ENCODE measurements at regions not wholly inside any gene's neighbourhood (a gene's known extent, or its start where the extent isn't known, plus 50 kb on each side); places are given as distances from the start of the nearest gene placed in this dataset.

DNA sequence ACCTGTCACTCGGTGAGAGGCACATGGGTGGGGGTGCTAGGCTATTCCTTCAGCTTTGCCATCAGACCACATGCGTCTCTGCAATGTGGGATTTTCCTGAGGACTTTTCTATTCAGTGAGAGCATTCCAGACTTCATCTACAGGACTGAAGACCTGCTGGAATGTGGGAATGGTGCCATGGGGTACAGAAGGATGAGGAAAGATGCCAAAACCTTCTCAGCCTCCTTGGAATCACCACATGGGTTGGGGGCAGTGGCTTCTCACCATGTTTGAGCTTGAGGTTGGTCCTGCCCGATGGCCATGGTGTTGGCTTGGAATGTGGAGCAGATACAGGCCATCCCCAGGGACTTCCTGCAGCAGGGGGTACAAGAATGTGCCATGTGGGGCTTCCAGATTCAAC, 80.9 kb upstream of the KLF13 start:
- no peak for DNase-seq

DNA sequence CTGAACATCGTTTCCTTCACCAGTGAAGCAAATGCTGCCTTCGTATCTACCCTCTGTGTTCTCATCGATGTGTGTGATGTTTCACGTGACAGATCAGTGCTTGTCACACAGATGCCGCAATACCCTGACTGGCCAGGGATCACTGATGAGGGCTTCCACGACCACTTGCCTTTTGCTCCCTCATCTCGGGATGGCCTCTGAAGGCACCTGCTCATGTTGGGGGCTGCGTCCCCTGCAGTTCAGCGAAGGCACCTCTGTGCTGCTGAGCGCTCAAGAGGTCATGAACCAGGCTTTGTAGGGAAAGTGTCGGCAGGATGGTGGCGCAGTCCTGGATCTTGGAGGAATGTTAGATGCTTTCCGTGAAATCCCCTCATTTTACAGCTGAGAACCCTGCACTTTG, 79.2 kb upstream of the KLF13 start:
- DNase-seq = no peak

DNA sequence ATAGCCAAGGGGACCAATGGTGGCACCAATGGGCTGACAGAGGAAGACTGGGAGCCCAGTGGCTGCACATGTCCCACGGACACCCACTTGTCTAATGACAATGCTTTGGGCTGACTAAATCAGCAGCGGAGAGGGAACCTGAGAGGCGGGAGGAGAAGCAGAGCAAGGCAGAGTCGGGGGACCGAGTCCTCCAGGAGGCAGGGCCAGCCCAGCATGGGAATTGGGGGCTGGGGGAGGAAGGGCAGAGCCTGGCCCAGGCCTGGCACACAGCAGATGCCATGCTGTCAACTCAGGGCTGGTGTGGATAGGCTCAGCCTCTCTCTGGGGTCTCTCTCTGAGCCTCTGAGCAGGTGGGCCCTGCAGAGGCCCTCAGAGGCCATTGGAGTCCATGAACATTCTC, 78.4 kb upstream of the KLF13 start:
- DNase-seq = no peak

DNA sequence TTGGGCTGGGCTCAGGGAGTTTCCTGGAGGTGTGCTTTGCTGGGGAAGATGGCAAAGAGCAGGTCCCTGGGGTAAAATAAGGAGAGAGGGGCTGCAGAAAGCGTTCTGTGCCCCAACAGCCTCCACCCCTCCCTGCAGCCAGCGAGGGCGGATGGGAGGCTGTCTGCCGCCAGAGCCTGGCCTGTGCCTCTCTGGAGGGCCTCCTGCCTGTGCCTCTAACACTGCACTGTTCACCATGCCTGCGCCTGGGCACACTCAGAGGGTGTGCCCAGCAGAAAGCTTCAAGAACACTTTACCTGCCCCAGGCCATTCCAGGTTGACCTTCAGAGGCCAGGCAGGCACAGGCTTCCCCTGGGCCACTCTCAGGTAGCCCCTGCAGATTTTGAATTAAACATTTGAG, 77.7 kb upstream of the KLF13 start:
- DNase-seq = no peak

DNA sequence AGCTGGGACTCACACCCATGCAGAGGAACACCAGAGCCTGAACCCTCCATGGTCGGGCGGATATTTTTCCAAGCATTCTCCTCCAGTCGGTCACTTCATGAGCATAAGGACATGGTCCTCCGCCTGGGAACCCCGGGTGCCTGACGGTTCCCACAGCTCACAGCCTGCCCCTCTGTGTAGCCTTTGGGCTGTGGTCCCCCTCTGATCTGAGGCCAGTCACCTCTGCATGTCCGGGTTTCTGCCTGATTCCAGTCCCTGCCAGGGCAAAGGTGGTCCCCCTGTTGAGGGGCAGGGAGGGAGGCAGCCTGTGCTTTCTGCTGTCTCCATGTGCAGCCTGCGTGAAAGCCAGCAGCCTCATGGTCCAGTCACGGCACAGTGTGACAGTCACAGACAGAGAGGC, 76.6 kb upstream of the KLF13 start:
- DNase-seq = no peak

DNA sequence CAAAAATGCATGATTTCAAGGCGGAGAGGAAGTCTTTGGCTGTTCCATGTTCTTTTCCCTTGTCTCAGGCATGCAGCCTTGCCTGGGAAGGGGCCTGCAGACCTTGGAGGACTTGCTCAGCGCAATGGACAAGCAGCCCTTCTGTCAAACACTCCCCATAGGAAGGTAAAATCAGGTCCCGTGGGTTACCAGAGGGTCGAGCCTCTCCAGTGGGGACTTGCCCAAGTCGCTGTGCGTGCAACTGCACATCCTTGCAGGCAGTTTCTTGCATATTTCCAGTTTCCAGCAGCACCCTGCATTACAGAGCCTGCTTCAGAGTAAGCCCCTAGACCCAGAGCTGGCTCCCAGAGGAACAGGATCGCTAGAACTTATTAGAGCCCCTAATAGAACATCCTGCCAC, 75.5 kb upstream of the KLF13 start:
- DNase-seq = no peak

DNA sequence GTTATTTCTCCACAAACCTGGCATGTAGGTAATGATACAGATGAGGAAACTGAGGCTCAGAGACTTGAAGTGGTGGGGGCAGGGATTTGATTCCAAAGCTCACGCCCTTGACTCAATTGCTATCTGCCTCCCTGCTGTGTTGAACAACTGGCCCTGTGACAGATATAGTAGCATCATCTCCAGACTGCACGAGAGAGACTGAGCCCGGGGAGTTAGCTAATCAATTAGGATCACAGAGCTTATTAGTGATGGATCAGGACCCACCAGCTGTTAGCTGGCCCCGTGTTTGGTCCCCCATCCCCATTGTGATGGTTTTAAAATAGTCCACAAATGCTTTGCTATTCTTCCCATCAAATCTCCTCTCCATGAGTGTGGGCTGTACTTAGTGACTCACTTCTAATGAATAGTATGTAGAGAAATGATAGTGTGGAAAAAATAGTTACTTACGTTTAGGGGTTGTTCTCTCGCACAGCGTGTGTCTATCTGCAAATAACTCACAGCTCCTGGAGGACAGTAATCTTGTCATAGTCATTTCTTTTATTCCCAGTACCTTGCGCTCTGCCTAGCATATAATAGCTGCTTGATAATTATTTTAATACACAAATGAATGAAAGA, 74.4 kb upstream of the KLF13 start:
- no peak for DNase-seq

DNA sequence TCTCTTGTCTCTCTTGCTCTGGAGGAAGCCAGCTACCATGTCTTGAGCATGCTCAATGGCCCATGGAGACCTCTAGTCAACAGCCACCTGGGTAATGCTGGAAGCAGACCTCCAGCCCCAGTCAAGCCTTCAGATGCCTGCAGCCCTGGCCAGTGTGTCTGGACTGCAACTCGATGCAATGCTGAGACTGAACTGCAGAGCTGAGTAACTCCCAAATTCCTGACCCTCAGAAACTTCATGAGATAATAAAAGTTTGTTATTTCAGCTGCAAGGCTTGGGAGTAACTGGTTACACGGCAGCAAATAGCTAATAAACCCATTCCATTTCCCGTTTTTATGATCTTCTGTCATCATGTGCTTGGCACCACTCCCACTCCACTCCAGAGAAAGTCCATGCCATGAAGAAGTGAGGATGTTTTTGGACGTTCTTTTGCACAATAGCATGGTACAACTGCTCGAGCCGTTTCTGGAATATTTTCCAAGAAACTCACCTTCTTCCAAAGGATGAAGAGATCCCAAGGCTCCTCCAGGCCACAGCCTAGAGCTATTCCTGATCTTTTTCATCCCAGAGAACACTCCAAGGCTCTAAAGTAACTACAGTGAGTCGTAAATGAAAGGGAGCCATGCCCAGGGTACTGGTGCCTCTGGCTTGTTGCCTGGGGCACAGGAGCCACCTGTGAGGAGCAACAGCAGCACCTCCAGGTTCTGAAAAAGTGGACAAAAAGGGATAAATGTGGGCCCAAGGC, 72.0 kb upstream of the KLF13 start:
- peak; percentile 58 to 79 (median 60) for DNase-seq

DNA sequence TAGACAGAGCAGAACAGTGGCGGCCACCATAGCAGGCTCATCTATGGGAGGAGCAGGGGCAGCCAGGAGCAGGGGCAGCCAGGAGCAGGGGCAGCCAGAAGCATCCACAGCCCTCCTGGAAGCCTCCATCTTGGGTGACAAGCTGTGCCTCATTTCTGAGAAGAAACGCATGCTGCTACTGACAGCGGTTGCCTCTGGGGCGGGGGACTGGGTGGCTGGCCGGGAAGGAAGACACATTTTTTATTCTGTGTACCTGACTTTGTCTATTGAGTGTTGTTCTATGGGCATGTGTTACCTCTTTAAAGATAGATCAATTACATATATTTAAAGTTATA, 71.5 kb upstream of the KLF13 start:
- DNase-seq = no peak

DNA sequence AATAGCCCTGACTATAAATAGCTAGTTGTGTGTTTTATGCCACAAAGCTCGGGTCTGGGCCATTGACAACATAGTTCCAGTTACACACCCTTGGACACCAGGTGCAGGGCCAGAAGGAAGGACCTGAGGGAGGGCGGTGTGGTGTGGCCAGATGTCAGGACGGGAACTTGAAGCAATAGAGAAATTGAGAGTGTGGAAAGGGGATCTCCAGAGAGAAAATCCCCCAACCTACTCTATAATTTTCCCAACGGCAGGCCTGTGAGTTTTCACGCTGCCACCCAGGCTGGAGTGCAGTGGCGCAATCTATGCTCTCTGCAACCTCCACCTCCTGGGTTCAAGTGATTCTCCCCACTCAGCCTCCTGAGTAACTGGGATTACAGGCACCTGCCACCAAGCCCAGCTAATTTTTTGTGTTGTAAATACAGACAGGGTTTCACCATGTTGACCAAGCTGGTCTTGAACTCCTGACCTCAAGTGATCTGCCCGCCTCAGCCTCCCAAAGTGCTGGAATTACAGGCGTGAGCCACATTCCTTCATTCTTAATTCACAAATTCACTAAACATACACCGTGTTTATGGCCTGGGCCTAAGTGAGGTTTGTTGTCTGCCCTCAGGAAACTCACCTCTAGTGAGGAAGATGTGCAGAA, 70.8 kb upstream of the KLF13 start:
- peak; percentile 86 to 92 (median 90) for DNase-seq

DNA sequence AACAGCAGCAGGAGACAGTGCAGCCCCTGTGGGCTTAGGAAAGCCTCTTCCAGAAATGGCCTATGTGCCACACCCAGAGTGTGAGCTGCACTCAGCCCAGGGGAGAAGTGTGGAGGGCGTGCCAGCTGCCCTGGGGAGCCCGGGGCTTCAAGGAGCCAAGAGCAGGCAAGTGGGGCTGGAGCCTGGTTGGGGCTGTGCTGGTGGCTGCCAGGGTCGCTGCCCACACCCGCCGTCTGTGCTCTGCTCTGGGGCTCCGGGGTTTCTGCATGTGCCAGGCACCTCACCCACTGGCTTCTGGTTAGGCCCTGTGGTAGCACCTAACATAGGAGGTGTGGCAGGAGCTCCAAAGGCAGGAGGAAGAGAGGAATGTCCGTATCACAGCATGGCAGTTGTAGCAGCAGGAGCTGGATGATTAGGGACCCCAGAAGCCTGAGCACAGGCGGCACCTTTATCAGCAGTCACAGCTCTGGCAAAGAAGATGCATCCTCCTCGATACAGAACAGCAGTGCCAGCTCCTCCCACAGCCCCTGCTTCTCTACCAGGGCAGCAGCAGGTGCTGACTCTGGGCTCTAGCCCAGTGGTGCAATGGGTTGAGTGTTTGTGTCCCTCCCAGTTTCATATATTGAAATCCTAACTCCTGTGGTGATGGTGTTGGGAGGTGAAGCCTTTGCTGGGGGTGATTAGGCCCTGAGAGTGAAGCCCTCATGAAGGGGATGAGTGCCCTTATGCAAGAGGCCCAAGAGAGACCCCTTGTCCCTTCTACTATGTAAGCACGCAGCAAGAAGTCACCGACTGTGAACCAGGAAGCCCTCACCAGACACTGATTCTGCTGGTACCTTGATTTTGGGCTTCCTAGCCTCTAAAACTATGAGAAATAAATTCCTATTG, 70.0 kb upstream of the KLF13 start:
- no peak for DNase-seq

DNA sequence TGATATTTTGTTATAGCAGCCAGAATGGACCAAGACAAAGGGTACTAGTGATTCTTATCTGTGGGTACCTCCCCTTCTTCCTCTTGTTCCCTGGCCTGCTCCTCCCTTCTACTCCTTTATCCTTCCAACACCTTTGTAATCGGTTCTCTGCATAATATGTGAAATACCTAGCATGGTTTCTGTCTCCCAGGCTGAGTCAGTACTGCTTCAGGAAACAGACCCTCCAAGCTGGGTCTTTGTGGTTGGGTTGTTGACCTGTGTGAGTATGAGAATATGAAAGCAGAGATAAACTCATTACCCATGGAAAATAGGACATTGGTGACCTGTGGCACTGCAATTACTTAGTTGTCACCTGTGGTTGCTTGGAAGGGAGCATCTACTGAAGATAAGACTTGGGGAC, 69.3 kb upstream of the KLF13 start:
- no peak for DNase-seq

DNA sequence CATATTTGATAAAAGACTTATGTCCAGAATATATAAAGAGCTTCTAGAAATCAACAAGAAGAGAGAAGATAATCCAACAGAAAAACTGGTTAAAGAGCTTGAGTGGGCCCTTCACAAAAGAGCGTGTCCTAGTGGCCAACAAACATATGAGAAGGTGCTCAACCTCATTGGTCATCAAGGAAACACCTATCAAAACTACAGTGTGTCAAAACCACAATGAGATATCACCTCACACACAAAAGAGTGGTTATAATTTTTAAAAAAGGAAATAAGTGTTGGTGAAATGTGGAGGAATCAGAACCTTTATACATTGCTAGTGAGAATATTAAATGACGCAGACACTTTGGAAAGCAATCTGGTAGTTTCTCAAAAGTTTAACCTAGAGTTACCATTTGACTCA, 68.4 kb upstream of the KLF13 start:
- no peak for DNase-seq

DNA sequence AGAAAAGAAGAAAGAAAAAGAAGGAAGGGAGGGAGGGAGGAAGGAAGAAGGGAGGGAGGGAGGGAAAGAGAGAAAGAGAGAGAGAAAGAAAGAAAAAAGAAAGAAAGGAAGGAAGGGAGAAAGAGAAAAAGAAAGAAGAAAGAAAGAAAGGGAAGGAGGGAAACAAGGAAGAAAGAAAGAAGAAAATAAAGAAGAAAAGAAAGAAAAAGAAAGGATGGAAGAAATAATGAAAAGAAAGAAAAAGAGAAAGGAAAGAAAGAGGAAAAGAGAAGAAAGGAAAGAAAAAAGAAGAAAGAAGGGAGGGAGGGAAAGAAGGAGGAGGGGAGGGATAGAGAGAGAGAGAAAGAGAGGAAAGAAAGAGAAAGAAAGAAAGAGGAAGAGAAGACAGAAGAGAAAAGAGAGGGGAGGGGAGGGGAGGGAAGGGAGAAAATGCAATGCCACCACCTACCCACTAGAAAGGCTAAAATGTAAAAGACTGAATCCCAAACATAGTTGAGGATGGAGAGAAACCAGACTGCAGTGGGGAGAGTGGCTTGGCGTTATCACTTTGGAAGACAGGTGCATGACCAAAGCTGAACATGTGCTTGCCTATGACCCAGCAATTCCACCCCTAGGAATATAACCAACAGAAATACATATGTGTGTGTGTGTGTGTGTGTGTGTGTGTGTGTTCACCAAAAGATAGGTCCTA, 66.9 kb upstream of the KLF13 start:
- DNase-seq = no peak

DNA sequence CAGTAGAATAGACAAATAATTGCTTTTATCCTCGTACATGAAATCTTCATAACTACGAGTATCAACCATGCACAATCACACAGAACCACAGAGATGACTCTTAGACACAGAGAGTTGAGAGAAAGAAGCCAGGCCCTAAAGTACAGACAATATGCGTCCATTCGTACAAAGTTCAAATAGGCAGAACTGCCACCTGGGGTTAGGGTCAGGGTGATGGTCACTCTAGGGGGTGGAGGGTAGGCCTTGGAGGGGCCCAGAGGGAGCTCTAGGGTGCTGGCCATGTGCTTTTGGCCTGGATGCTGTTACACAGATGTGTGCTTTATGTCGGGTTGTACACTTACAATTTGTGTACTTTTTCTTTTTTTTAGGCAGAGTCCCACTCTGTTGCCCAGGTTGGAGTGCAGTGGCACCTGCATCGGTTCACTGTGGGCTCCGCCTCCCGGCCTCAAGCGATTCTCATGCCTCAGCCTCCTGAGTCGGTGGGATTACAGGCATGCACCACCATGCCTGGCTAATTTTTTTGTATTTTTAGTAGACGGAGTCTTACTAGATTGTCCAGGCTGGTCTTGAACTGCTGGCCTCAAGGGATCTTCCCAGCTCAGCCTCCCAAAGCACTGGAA, 65.9 kb upstream of the KLF13 start:
- DNase-seq = no peak

DNA sequence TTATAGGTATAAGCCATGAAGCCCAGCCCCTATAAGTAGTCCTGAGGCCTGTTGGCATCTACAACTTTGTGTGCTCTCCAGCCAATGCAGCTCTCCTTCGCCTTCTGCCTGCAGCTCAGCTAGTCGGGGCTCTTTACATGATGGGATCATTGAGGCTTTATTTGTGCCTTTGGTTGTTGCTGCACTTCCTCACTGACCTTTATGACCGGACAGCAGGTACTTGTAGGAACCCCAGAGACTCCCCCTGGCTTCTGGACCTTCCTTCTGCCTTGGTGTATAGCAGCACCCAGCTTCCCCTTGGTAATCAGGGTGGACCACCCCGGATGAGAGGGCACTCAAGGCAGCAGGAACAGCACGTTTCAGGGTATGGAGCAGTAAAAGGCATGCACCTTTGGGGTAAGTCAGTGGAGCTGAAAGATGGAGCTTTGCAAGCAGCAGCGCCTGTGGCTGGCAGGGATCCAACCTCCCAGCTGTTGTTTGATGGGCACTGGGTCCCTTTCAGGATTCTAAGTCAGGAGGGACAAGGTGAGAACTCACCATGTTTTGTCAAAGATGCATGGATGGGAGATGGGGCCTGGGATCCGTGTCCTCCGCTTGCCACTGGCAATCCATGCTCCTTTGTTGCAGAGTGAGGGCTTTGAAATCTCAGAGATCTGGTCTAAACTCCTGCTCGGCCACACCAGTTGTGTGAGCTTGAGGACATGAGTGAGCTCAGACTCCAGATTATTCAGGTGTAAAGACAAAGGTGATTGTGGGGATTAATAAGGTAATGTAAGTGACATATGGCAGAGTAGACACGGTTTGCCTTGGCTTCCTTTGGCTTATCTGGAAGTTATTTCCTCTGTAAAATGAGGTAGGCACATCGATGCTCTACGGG, 65.1 kb upstream of the KLF13 start:
- no peak for DNase-seq

DNA sequence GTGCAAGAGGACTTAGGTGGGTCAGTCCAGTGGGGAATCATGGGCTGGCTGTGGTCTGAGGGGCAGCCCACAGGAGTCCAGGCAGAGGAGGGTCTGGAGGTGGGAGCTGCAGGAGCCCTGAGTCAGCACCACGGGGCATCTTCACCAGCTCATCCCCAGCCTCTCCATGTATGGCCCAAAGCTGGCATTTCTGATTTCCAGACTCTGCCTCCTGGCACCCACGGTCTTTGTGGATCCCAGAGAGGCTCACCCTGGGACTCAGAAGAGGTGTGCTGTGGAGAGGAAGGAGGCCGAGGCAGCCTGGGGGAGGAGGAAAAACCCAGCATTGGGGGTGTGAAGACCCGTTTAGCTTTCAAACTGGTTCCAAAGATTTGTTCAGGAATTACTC, 64.5 kb upstream of the KLF13 start:
- no peak for DNase-seq

DNA sequence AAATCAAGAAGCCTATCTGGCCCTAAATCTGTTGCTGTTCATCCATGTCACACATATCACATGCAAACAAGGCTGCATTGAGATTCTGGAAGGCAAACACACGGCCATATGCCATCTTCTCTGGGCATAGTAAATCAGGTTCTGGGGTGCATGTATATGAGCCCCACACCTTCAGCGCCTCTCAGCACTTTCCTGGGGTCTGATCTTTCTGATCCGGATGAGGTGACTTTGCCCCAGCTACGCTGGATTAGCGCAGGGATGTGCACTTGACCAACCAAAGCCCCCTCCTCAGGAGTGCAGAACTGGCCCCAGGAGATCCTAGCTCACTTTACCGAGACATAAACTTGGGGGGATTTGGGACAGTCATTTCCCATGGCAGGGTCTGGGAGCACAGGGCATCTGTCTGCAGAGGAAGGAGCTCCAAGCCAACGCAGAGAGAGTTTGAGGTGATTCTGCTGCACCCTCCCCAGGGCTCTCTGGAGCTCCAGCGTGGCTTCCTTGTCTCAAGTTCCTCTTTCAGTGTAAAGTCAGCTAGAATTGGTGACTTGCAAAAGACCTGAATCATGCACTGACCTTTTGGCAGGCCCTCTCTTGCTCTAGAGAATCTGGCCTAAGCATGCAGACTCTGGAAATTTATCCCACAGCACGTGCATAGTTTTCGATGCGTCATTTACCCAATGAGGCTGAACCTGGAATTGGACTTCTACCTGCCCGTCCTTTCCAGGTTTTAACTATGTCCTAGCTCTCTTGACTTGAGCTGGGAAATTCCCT, 63.5 kb upstream of the KLF13 start:
- DNase-seq = peak; percentile 91 to 98 (median 95)

DNA sequence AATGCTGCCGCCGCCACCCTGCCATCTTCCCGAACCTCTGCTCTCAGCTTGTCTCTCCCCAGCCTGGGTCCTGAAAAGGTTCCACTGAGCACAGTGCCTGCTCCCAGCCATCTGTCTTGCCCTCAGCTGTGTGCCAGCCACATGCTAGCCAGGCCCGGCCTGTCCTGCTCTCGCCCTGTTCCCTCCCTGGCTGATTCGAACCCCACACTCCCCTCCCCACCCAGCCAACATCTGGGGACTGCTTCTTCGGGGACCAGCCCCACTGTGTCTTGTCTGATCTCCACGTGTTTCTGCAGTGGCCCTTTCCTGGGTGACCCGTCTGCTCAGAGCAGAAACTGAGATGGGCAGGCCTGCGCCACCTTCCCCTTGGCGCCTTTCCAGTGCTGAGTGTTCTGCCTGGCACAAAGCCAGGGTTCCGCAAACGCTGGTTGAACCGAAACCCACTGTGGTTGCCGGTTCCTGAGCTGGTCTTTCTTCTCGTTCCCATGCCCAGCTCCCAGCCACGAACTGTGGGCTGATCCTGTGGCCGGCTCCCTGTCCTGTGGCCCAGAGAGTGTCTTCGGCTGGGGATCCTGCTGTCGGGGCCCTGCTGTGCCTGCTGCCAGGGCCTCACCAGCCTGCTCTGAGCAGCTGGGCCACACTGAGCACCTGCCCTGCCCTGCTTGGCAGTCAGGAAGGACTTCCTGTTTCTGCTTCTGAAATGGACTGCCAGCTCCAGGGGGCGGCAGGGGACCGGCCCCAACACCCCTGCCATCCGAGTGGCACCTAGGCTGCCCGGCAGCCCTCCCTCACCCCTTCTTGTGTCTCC, 62.7 kb upstream of the KLF13 start:
- DNase-seq = peak; percentile 96 to 97 (median 97)

All from suppressor macrophage treated with lipopolysaccharide for 1 hour (primary cell).